ENCODE measurements at regions not wholly inside any gene's neighbourhood (a gene's known extent, or its start where the extent isn't known, plus 50 kb on each side); places are given as distances from the start of the nearest gene placed in this dataset.

DNA sequence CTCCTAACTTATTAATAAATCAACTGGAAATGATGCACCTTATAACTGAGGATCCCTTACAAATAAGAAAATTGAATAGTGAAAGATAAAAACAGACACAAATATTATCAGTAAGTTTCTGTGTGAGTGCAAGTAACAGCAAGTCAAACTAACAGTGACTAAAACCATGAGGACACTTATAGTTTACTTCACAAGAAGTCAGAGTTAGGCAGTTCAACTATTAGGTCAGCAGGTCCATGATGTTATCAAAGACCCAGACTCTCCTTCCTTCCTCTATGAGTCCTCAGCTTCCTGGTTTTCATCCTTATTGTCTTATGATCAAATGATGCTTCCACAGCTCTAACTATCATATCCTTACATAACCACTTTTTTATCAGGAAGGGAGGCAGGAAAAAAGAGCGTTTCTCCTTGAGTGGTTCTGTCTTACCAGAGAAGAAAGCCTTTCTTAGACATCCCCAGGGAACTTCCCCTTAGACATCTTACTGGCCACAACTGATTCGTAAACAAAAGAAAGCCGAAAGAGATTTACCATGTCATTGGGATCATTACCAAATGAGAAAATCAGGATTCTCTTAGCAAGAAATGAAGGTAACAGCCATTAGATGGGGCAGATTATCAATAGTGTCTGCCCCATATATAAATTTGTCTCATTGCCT, 114.3 kb upstream of the LRFN2 start:
- H3K27me3 ChIP-seq: peaks cover 0 to 5% of the 10 kb centered on the region in 2 donors
- intact Hi-C loops (cut with DNase I; ENCODE audit: low total_unique reads): no loop called here
- TF ChIP-seq, protein P1, sequence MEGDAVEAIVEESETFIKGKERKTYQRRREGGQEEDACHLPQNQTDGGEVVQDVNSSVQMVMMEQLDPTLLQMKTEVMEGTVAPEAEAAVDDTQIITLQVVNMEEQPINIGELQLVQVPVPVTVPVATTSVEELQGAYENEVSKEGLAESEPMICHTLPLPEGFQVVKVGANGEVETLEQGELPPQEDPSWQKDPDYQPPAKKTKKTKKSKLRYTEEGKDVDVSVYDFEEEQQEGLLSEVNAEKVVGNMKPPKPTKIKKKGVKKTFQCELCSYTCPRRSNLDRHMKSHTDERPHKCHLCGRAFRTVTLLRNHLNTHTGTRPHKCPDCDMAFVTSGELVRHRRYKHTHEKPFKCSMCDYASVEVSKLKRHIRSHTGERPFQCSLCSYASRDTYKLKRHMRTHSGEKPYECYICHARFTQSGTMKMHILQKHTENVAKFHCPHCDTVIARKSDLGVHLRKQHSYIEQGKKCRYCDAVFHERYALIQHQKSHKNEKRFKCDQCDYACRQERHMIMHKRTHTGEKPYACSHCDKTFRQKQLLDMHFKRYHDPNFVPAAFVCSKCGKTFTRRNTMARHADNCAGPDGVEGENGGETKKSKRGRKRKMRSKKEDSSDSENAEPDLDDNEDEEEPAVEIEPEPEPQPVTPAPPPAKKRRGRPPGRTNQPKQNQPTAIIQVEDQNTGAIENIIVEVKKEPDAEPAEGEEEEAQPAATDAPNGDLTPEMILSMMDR (IDR thresholded peaks at IDR 0.05): no peak
- TF ChIP-seq POLR2AphosphoS5 (IDR thresholded peaks at IDR 0.05) (no peak), POLR2A (IDR thresholded peaks at IDR 0.05) (no peak)
- H3K9me3 ChIP-seq: no peaks in the 10 kb centered on the region
- H3K27ac ChIP-seq: no peak overlapping the region
- DNase-seq (ENCODE audit: low spot score in 2 of 2): no peak
- H3K4me1 ChIP-seq: no peaks in the 10 kb centered on the region
- H3K4me3 ChIP-seq: no peak overlapping the region
- no peaks in the 10 kb centered on the region for H3K36me3 ChIP-seq

DNA sequence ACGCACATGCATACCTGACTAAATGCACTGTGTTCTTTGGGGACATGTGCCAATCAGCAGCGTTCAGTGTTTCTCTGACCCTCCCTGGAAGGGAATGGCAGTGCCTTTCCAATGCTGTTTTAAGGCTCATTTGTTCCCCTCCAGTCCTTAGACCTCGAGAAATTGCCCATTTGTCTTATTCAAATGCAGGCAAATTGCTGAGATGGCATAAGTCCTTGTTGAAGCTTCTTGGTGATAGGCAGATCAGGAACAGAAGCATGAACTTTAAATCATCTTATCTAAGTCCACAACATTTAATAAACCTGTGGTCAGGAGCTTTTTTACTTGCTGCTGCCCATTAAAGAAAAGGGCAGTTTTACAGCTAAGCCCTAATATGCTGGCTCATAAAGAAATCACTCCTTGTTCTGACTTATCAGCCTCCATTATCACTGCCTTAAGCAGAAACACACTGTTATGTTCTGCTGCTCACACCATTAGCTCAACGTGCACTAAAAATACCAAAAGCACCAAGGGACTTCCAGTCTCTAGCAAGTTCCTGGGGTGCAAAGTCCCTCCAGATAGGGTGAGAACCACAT, 112.9 kb upstream of the LRFN2 start:
- Histone ChIP-seq H3K4me1 (no peaks in the 10 kb centered on the region), H3K9me3 (no peaks in the 10 kb centered on the region), H3K27ac (no peak overlapping the region), H3K27me3 (peaks cover 0 to 5% of the 10 kb centered on the region in 2 donors), H3K36me3 (no peaks in the 10 kb centered on the region), H3K4me3 (no peak overlapping the region)
- no peak for DNase-seq (ENCODE audit: low spot score in 2 of 2)
- TF ChIP-seq, protein P1 (IDR thresholded peaks at IDR 0.05): no peak
- TF ChIP-seq POLR2AphosphoS5 (IDR thresholded peaks at IDR 0.05): no peak
- TF ChIP-seq POLR2A (IDR thresholded peaks at IDR 0.05): no peak
- intact Hi-C loops (cut with DNase I; ENCODE audit: low total_unique reads): no loop called here

DNA sequence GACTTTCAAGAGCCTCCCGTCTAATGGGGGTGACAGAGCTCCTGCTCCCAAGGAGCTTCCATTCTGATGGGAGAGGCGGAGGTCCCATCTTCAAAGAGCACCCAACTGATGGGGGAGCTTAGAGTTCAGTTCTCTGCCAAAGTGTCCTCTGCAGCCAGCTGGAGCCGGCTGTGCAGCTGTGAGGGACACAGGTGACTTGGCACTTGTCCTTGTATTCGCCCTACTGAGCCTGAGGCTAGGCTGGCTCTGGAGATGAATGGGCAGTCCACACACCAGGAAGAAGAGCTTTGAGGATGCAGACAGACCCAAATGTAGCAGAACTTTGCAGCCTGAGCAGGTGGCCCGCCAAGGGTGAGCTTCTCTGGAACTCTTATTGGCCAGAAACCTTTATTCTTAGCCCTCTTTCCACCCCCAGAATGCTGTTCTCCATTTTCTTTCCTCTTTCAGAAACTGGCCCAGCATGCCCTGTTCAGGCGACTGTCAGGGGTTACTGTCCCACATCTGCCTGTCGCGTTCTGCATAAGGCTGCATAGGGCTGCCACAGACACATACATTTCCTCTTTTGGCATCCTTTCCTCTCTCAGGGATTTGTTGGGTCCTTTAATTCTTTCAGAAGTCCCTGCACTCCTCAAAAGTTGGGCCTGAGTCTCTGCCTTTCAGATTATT, 108.7 kb upstream of the LRFN2 start:
- intact Hi-C loops (cut with DNase I; ENCODE audit: low total_unique reads): no loop called here
- Histone ChIP-seq H3K36me3 (no peaks in the 10 kb centered on the region), H3K27me3 (no peaks in the 10 kb centered on the region), H3K4me1 (no peaks in the 10 kb centered on the region), H3K9me3 (no peaks in the 10 kb centered on the region), H3K4me3 (no peak overlapping the region), H3K27ac (no peak overlapping the region)
- TF ChIP-seq POLR2A (IDR thresholded peaks at IDR 0.05): no peak
- TF ChIP-seq, protein P1 (IDR thresholded peaks at IDR 0.05): no peak
- no peak for TF ChIP-seq POLR2AphosphoS5 (IDR thresholded peaks at IDR 0.05)
- DNase-seq (ENCODE audit: low spot score in 2 of 2): peak; percentile 69 to 85

DNA sequence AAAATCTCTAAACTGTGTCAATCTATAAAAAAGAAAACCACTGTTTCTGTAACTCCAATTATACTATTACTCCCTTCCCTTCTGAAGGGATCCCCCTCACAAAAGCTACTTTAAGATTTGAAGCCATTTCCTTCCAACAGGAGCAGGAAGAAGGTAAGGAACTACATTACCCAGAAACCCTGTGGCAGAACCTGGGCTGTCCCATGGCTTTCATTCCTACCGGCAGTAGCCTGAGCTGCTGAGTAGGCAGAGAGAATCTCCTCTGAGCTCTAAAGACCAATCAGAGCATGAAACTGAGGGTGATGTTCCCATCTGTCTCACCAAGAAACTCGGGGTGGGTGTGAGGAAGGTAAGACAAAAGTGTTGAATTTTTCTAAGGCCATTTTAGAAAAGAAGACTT, 108.0 kb upstream of the LRFN2 start:
- H3K4me3 ChIP-seq: no peak overlapping the region
- no peaks in the 10 kb centered on the region for H3K9me3 ChIP-seq
- H3K27ac ChIP-seq: no peak overlapping the region
- H3K36me3 ChIP-seq: no peaks in the 10 kb centered on the region
- intact Hi-C loops (cut with DNase I; ENCODE audit: low total_unique reads): no loop called here
- no peak for DNase-seq (ENCODE audit: low spot score in 2 of 2)
- no peaks in the 10 kb centered on the region for H3K27me3 ChIP-seq
- TF ChIP-seq, protein P1 (IDR thresholded peaks at IDR 0.05): no peak
- no peak for TF ChIP-seq POLR2AphosphoS5 (IDR thresholded peaks at IDR 0.05)
- H3K4me1 ChIP-seq: no peaks in the 10 kb centered on the region

DNA sequence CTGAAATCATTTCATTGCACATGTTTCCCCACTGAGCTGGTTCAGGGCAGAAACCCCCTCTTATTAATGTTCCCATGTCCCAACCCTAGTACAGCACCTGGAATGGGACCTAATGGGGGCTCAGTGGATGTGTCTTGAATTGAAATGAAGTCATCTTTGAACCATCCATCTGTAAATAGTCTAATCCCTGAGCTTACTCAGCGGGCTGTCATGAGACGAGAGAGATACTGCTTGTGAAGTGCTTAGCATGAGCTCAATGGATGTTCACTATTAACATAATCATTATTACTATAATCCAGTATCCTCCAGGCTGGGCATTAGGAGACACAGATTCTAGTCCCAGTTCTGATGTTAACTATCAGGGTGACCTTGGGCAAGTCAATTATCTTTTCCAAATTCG, 106.6 kb upstream of the LRFN2 start:
- Histone ChIP-seq H3K9me3 (no peaks in the 10 kb centered on the region), H3K36me3 (no peaks in the 10 kb centered on the region), H3K4me1 (no peaks in the 10 kb centered on the region), H3K27ac (no peak overlapping the region), H3K27me3 (no peaks in the 10 kb centered on the region), H3K4me3 (no peak overlapping the region)
- DNase-seq (ENCODE audit: low spot score in 2 of 2): no peak
- intact Hi-C loops (cut with DNase I; ENCODE audit: low total_unique reads): no loop called here
- TF ChIP-seq POLR2A (IDR thresholded peaks at IDR 0.05): no peak
- TF ChIP-seq, protein P1 (IDR thresholded peaks at IDR 0.05): no peak
- no peak for TF ChIP-seq POLR2AphosphoS5 (IDR thresholded peaks at IDR 0.05)
